Neural progenitor cell (in vitro differentiated cells): ENCODE measurements at regions not wholly inside any gene's neighbourhood (a gene's known extent, or its start where the extent isn't known, plus 50 kb on each side); places are given as distances from the start of the nearest gene placed in this dataset.

Experiments used
- CTCF ChIP-seq: fragments of 200-600 bp; sonication (generic); IDR thresholded peaks from 2 replicates; pipeline ENCODE4 v1.5.1; 2017; ENCODE audit warnings: antibody characterized with exemption, mild to moderate bottlenecking
- EZH2phosphoT487 ChIP-seq: fragments of 200-600 bp; sonication (generic); IDR thresholded peaks from 2 replicates; pipeline ENCODE4 v1.6.1; 2017; ENCODE audit warnings: antibody characterized with exemption

- TF ChIP-seq CTCF (no peak), EZH2phosphoT487 (no peak)
Measured at GRCh38 chr5:135243556-135244285, 155.3 kb downstream of the MACROH2A1 start.
